ENCODE measurements at regions not wholly inside any gene's neighbourhood (a gene's known extent, or its start where the extent isn't known, plus 50 kb on each side); places are given as distances from the start of the nearest gene placed in this dataset.

DNA sequence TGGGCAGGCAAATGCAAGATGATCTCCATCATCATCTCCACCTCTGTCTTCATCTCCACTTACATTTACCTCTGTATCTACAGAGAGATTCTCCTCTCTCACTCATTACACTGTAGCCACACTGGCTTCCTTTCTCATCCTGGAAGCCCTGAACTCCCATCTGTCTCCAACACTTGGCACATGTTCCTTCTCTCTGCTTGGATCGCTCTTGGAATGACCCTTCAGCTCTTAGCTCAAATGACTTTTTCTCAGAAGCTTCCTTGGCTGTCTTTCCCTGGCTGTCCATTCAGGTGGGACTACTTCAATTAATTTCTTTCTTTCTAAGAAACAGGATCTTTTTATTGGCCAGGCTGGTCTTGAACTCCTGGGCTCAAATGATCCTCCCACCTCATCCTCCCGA is 120.0 kb upstream of the KLF4 start:
- ATAC-seq (ENCODE audit: low read depth) (no peak), DNase-seq (no peak)
- peaks cover 17% of the 10 kb centered on the region for H3K27me3 ChIP-seq (ENCODE audit: control insufficient read depth, insufficient read depth, low read length)
- no peak overlapping the region for H2BK120ac ChIP-seq (ENCODE audit: low read depth, low read length)
- H3K36me3 ChIP-seq (ENCODE audit: control insufficient read depth, insufficient read depth, low read length): no peaks in the 10 kb centered on the region
- no peak overlapping the region for H3K56ac ChIP-seq (ENCODE audit: extremely low read depth, insufficient read depth, low read length)
- no peak overlapping the region for H4K91ac ChIP-seq (ENCODE audit: insufficient read depth, low read depth, low read length)
- ChIA-PET CTCF (no interaction called here), POLR2A (ENCODE audit: unreplicated experiment) (no interaction called here)
- no peak overlapping the region for H2AK5ac ChIP-seq (ENCODE audit: low read depth, low read length)
- H3K4me2 ChIP-seq (ENCODE audit: low read depth, low read length): no peak overlapping the region
- no peak overlapping the region for H3K23ac ChIP-seq (ENCODE audit: low read depth, low read length)
- H2BK20ac ChIP-seq (ENCODE audit: low read depth, low read length): no peak overlapping the region
- H3K9me3 ChIP-seq (ENCODE audit: control insufficient read depth, insufficient read depth, low read length): no peaks in the 10 kb centered on the region
- H3K14ac ChIP-seq (replicated peaks; ENCODE audit: low read depth, low read length): no peak overlapping the region
- H4K5ac ChIP-seq (ENCODE audit: low read depth, low read length): no peak overlapping the region
- WGBS, 2 experiments (ENCODE audit: extremely low coverage in 2 of 2, insufficient read length in 1 of 2): 75% methylated on average over 1 of the region's 2 CpGs; no CpG with 5 or more reads in 1 of the 2 experiments
- H3K79me1 ChIP-seq (ENCODE audit: low read depth in 1 of 2, low read length in 2 of 2): no peaks in the 10 kb centered on the region
- H2AFZ ChIP-seq (replicated peaks; ENCODE audit: low read length, poor library complexity): no peak overlapping the region
- in situ Hi-C loops (cut with MboI; ENCODE audit: low sequenced_read_pairs): no loop called here
- no peak overlapping the region for H3K18ac ChIP-seq (ENCODE audit: low read depth, low read length)
- no peak overlapping the region for H3K9ac ChIP-seq (ENCODE audit: low read depth, low read length)
- no peak overlapping the region for H3K27ac ChIP-seq (ENCODE audit: insufficient read depth, low read length)
- no peaks in the 10 kb centered on the region for H3K9me1 ChIP-seq (ENCODE audit: insufficient read depth, low read length)
- no peaks in the 10 kb centered on the region for H3K4me1 ChIP-seq (ENCODE audit: control insufficient read depth, insufficient read depth, low read length)
- no peak overlapping the region for H2BK15ac ChIP-seq (ENCODE audit: low read depth, low read length)
- H3K4me3 ChIP-seq (ENCODE audit: insufficient read depth, low read depth, low read length): no peak overlapping the region
- no peak for TF ChIP-seq RAD21 (IDR thresholded peaks at IDR 0.05; ENCODE audit: low read length)
- TF ChIP-seq MXI1 (IDR thresholded peaks at IDR 0.05; ENCODE audit: borderline replicate concordance, low read depth, low read length): no peak
- TF ChIP-seq, protein P1, sequence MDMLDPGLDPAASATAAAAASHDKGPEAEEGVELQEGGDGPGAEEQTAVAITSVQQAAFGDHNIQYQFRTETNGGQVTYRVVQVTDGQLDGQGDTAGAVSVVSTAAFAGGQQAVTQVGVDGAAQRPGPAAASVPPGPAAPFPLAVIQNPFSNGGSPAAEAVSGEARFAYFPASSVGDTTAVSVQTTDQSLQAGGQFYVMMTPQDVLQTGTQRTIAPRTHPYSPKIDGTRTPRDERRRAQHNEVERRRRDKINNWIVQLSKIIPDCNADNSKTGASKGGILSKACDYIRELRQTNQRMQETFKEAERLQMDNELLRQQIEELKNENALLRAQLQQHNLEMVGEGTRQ (IDR thresholded peaks at IDR 0.05; ENCODE audit: low read depth, low read length): no peak
- no peak for TF ChIP-seq CHD1 (IDR thresholded peaks at IDR 0.05; ENCODE audit: low read depth, low read length)
- no peak for TF ChIP-seq SMC3 (IDR thresholded peaks at IDR 0.05; ENCODE audit: low read depth, low read length)
- TF ChIP-seq, protein P2, sequence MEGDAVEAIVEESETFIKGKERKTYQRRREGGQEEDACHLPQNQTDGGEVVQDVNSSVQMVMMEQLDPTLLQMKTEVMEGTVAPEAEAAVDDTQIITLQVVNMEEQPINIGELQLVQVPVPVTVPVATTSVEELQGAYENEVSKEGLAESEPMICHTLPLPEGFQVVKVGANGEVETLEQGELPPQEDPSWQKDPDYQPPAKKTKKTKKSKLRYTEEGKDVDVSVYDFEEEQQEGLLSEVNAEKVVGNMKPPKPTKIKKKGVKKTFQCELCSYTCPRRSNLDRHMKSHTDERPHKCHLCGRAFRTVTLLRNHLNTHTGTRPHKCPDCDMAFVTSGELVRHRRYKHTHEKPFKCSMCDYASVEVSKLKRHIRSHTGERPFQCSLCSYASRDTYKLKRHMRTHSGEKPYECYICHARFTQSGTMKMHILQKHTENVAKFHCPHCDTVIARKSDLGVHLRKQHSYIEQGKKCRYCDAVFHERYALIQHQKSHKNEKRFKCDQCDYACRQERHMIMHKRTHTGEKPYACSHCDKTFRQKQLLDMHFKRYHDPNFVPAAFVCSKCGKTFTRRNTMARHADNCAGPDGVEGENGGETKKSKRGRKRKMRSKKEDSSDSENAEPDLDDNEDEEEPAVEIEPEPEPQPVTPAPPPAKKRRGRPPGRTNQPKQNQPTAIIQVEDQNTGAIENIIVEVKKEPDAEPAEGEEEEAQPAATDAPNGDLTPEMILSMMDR (conservative IDR thresholded peaks at IDR 0.05; ENCODE audit: low read depth, low read length): no peak
- TF ChIP-seq FOS (IDR thresholded peaks at IDR 0.05; ENCODE audit: low read depth, low read length): no peak
- TF ChIP-seq, protein P3, sequence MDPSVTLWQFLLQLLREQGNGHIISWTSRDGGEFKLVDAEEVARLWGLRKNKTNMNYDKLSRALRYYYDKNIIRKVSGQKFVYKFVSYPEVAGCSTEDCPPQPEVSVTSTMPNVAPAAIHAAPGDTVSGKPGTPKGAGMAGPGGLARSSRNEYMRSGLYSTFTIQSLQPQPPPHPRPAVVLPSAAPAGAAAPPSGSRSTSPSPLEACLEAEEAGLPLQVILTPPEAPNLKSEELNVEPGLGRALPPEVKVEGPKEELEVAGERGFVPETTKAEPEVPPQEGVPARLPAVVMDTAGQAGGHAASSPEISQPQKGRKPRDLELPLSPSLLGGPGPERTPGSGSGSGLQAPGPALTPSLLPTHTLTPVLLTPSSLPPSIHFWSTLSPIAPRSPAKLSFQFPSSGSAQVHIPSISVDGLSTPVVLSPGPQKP (IDR thresholded peaks at IDR 0.05; ENCODE audit: borderline replicate concordance, low read depth, low read length): no peak
- no peak for TF ChIP-seq POLR2A (IDR thresholded peaks at IDR 0.05; ENCODE audit: low read depth, low read length)
- TF ChIP-seq MAFK (IDR thresholded peaks at IDR 0.05; ENCODE audit: low read depth, low read length): no peak
- TF ChIP-seq BHLHE40 (IDR thresholded peaks at IDR 0.05; ENCODE audit: low read depth, low read length): no peak
- no peak for TF ChIP-seq NFE2L2 (IDR thresholded peaks at IDR 0.05; ENCODE audit: low read depth, low read length)
- no peak for TF ChIP-seq RFX5 (IDR thresholded peaks at IDR 0.05; ENCODE audit: low read depth, low read length)
- TF ChIP-seq CEBPB (IDR thresholded peaks at IDR 0.05; ENCODE audit: low read depth, low read length): no peak
- no peak for TF ChIP-seq RCOR1 (IDR thresholded peaks at IDR 0.05; ENCODE audit: insufficient replicate concordance, low read length)
- no peak for TF ChIP-seq MAZ (IDR thresholded peaks at IDR 0.05; ENCODE audit: borderline replicate concordance, low read depth, low read length)
- dilution Hi-C loops (cut with HindIII; ENCODE audit: low sequenced_read_pairs, unreplicated experiment): no loop called here
- H2BK5ac ChIP-seq (ENCODE audit: low read depth, low read length, poor library complexity, severe bottlenecking): no peak overlapping the region
- BruUV-seq (replicated peaks): no TSS peak
- H2AK9ac ChIP-seq (replicated peaks; ENCODE audit: low read depth, low read length, poor library complexity): no peak overlapping the region
- intact Hi-C loops (cut with micrococcal nuclease): no loop called here
- no peak overlapping the region for H4K8ac ChIP-seq (ENCODE audit: low read depth in 2 of 2, low read length in 2 of 2)
- H4K20me1 ChIP-seq (ENCODE audit: insufficient read depth, low read length): no peaks in the 10 kb centered on the region
- H3K4ac ChIP-seq (ENCODE audit: low read depth, low read length): no peak overlapping the region
